Lung (tissue), 11 donors: ENCODE measurements at regions not wholly inside any gene's neighbourhood (a gene's known extent, or its start where the extent isn't known, plus 50 kb on each side); places are given as distances from the start of the nearest gene placed in this dataset.

Experiments
- ATAC-seq: fragments of 200-7000 bp; cut with Tn5 transposase; one replicate; pipeline ENCODE4 v1.9.1; 2020; ENCODE audit warnings: moderate number of reproducible peaks; ENCODE audit not compliant: insufficient read depth, low FRiP score
- DNase-seq, 3 donors: peaks; one replicate each; pipeline ENCODE4 v3.0.0-alpha.2; 2013 to 2017
- H3K27ac ChIP-seq, 2 donors: one replicate each; pipeline ENCODE4 v1.5.1; 2013; ENCODE audit warnings: mild to moderate bottlenecking in 2 of 2, moderate library complexity in 2 of 2, control low read depth in 1 of 2, inconsistent platforms in 1 of 2, low read depth in 1 of 2, low read length in 1 of 2
- H3K27me3 ChIP-seq, 3 donors: one replicate each; pipeline ENCODE4 v1.5.1; 2013; ENCODE audit warnings: low read length in 2 of 3; ENCODE audit not compliant: control insufficient read depth in 3 of 3, insufficient read depth in 3 of 3
- H3K36me3 ChIP-seq, 4 donors: one replicate each; pipeline ENCODE4 v1.5.1; 2013; ENCODE audit warnings: low read length in 4 of 4, mild to moderate bottlenecking in 1 of 4, moderate library complexity in 1 of 4; ENCODE audit not compliant: control insufficient read depth in 4 of 4, insufficient read depth in 4 of 4
- H3K4me1 ChIP-seq, 5 donors: one replicate each; pipeline ENCODE4 v1.5.1; 2013; ENCODE audit warnings: low read length in 5 of 5, mild to moderate bottlenecking in 2 of 5, moderate library complexity in 1 of 5; ENCODE audit not compliant: control insufficient read depth in 5 of 5, insufficient read depth in 5 of 5
- H3K4me3 ChIP-seq: one replicate; pipeline ENCODE4 v1.5.1; 2013; ENCODE audit warnings: mild to moderate bottlenecking, control low read depth, moderate library complexity
- H3K9ac ChIP-seq, 2 donors: one replicate each; pipeline ENCODE4 v1.5.1; 2013; ENCODE audit warnings: low read length in 2 of 2, control low read depth in 1 of 2; ENCODE audit not compliant: insufficient read depth in 1 of 2
- H3K9me3 ChIP-seq, 4 donors: one replicate each; pipeline ENCODE4 v1.5.1; 2013; ENCODE audit warnings: low read length in 3 of 4, mild to moderate bottlenecking in 1 of 4, moderate library complexity in 1 of 4; ENCODE audit not compliant: control insufficient read depth in 4 of 4, insufficient read depth in 3 of 4
- WGBS, 2 donors: extraction: QIAGEN DNeasy Blood & Tissue Kit; methylation state at CpG; one replicate each; pipeline ENCODE4 v1.1.7; 2013; 5-methylcytosine and 5-hydroxymethylcytosine counted together
- TF ChIP-seq, protein P1 (sequence below): IDR thresholded peaks from 2 replicates; pipeline ENCODE4 v1.5.1; 2012; ENCODE audit warnings: mild to moderate bottlenecking; ENCODE audit errors: control extremely low read depth, extremely low read depth
- donor health status: control.
- donor health status: control.
- donor health status: Bipolar disorder and iron deficiency.
- donor health status: healthy.
- donor health status: DM: yes; HTN: yes; CAD: no.

- DNase-seq (no peak), ATAC-seq (no peak)
- Histone ChIP-seq H3K27me3 (no peaks in the 10 kb centered on the region), H3K9me3 (no peaks in the 10 kb centered on the region), H3K27ac (peak overlapping the region in 1 of 2 donors; percentile 85), H3K4me1 (peaks cover 6 to 60% (median 20%) of the 10 kb centered on the region in 5 donors), H3K4me3 (no peak overlapping the region), H3K36me3 (no peaks in the 10 kb centered on the region), H3K9ac (no peak overlapping the region)
- TF ChIP-seq, protein P1, sequence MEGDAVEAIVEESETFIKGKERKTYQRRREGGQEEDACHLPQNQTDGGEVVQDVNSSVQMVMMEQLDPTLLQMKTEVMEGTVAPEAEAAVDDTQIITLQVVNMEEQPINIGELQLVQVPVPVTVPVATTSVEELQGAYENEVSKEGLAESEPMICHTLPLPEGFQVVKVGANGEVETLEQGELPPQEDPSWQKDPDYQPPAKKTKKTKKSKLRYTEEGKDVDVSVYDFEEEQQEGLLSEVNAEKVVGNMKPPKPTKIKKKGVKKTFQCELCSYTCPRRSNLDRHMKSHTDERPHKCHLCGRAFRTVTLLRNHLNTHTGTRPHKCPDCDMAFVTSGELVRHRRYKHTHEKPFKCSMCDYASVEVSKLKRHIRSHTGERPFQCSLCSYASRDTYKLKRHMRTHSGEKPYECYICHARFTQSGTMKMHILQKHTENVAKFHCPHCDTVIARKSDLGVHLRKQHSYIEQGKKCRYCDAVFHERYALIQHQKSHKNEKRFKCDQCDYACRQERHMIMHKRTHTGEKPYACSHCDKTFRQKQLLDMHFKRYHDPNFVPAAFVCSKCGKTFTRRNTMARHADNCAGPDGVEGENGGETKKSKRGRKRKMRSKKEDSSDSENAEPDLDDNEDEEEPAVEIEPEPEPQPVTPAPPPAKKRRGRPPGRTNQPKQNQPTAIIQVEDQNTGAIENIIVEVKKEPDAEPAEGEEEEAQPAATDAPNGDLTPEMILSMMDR, result no peak
- WGBS, 2 donors, result 83 to 94% methylated on average over 4 of the region's 4 CpGs
Measured at GRCh38 chr2:174022431-174022830, 57.3 kb upstream of the SP3 start.

DNA sequence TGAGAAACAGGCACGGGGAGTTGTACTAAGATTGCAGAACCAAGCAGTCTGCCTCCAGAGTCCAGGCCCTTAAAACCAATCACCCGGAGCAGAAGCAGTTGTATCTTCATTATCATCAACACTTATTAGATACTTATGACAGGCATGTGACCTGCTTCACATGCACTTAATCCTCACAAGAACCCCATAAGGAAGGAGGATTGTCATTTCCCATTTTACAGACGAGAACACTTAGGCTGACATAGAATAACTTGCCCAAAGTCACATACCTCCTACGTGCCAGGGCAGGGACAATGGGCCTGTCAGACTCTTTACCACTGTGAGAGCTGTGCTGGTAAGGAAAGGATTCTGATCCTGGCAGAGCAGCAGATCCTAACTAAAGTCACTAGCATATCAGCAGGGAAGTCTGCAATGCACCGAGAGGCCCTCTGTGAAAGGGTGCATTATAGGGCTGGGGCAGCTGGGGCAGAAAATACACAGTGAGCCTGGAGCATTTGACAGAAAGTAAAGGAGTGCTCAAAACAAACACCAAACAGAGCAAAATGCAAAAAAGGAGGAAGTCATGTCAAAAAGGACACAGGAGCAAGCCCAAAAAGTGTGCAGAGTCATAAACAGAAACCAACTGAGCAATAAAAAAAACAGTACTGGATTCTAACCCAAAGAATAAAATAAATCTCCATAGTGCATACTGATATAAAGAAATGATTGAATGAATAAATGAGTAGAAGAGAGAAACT lies 55.9 kb upstream of the SP3 start:
- Histone ChIP-seq H3K9me3 (no peaks in the 10 kb centered on the region), H3K4me3 (no peak overlapping the region), H3K9ac (no peak overlapping the region), H3K27ac (peak overlapping the region in 1 of 2 donors; percentile 31), H3K4me1 (peaks cover 5 to 48% (median 12%) of the 10 kb centered on the region in 5 donors), H3K36me3 (no peaks in the 10 kb centered on the region), H3K27me3 (no peaks in the 10 kb centered on the region)
- ATAC-seq, result no peak
- 47 to 67% methylated on average over 5 of the region's 5 CpGs for WGBS, 2 donors
- TF ChIP-seq, protein P1, result no peak
- no peak for DNase-seq

DNA sequence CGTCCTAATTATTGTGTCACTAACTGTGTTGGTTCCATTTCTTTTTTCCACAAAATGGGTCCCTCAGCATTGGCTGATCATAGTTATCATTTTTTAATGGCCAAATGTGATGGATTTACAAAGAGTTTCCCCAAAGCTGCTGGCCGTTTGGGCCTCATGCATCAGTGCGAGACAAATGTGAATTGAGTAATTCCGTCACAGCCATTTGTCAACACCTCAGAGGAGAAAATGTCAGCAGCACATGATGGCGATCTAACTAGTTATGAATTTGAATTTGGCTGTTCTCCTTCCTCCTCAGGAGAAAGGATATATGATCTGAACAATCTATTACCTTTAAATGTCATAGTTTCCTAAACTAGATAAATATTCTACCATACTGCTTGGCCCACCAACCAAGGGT lies 54.9 kb upstream of the SP3 start:
- no peak overlapping the region for H3K9ac ChIP-seq
- H3K4me1 ChIP-seq, result peaks cover 4 to 38% (median 8%) of the 10 kb centered on the region in 5 donors
- WGBS, 2 donors, result 55 to 76% methylated on average over 5 of the region's 5 CpGs
- H3K27ac ChIP-seq, result no peak overlapping the region
- H3K4me3 ChIP-seq, result no peak overlapping the region
- TF ChIP-seq, protein P1, result no peak
- H3K9me3 ChIP-seq, result no peaks in the 10 kb centered on the region
- H3K27me3 ChIP-seq, result no peaks in the 10 kb centered on the region
- no peaks in the 10 kb centered on the region for H3K36me3 ChIP-seq
- DNase-seq (no peak), ATAC-seq (no peak)
